Astrocyte of the spinal cord (primary cell): ENCODE measurements at regions not wholly inside any gene's neighbourhood (a gene's known extent, or its start where the extent isn't known, plus 50 kb on each side); places are given as distances from the start of the nearest gene placed in this dataset.
"Not testable (repeated sequence)": the region's sequence is repeated elsewhere in the genome, so short reads cannot be mapped to it uniquely, and the experiment has no call there.

Experiments used
- DNase-seq: peaks from one replicate; pipeline ENCODE4 v3.0.0; 2011; ENCODE audit warnings: low read depth, low spot score
- H3K4me3 ChIP-seq: 2 replicates; pipeline ENCODE4 v1.5.1; 2011; ENCODE audit warnings: low read depth, mild to moderate bottlenecking, low read length, moderate library complexity
- in situ Hi-C: cut with HindIII; loops from 2 replicates; pipeline ENCODE4 v1.10.0; 2017; ENCODE audit warnings: low sequenced_read_pairs
- TF ChIP-seq, protein P1 (sequence below): IDR thresholded peaks from 2 replicates; pipeline ENCODE4 v1.5.1; 2012; ENCODE audit warnings: low read depth, mild to moderate bottlenecking, low read length, inconsistent platforms

DNA sequence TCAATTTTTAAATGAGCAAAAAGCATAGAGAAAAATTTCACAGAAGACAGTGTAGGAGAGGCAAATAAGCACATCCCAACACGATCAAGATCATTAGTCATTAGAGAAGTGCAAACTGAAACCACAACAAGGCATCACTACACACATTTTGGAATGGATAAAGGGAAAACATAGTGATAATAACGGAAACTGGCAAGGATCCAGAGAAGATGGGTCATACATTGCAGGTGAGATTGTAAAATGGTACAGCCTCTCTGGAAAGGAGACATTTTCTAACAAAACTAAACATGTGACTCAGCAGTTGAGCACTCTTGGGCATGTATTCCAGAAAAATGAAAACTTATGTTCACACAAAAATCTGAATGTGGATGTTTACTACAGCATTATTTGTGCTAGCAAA, 98.3 kb upstream of the TMEM17 start:
- in situ Hi-C loops, result no loop called here
- no peak for DNase-seq
- no peak overlapping the region for H3K4me3 ChIP-seq
- TF ChIP-seq, protein P1, sequence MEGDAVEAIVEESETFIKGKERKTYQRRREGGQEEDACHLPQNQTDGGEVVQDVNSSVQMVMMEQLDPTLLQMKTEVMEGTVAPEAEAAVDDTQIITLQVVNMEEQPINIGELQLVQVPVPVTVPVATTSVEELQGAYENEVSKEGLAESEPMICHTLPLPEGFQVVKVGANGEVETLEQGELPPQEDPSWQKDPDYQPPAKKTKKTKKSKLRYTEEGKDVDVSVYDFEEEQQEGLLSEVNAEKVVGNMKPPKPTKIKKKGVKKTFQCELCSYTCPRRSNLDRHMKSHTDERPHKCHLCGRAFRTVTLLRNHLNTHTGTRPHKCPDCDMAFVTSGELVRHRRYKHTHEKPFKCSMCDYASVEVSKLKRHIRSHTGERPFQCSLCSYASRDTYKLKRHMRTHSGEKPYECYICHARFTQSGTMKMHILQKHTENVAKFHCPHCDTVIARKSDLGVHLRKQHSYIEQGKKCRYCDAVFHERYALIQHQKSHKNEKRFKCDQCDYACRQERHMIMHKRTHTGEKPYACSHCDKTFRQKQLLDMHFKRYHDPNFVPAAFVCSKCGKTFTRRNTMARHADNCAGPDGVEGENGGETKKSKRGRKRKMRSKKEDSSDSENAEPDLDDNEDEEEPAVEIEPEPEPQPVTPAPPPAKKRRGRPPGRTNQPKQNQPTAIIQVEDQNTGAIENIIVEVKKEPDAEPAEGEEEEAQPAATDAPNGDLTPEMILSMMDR, result no peak

DNA sequence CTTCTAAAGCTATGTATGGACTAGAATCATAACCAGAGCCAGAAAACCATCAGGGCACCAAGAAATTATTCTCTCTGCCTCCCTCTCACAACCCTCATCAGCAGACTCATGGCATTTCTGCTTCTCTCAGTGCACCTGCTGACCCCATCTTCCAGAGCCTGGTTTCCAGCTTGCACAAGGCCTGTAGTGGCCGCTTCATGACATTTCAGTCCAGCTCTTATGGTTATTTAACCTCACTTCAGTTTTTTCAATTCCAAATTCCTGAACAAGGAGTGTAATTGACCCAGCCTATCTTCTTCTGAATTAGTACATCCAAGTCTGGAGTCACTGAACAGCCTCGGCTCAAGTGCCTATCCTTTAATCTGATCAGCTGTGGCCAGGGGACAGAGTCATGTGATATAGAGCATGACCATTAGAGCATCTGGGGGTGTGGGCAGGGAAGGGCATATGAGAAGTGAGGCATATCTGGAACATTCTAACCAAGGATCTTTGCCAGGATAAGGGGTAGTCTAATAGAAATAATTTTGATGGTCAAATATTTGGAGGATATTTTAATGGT, 97.2 kb upstream of the TMEM17 start:
- no peak overlapping the region for H3K4me3 ChIP-seq
- DNase-seq, result no peak
- TF ChIP-seq, protein P1, result no peak
- in situ Hi-C loops, result no loop called here

DNA sequence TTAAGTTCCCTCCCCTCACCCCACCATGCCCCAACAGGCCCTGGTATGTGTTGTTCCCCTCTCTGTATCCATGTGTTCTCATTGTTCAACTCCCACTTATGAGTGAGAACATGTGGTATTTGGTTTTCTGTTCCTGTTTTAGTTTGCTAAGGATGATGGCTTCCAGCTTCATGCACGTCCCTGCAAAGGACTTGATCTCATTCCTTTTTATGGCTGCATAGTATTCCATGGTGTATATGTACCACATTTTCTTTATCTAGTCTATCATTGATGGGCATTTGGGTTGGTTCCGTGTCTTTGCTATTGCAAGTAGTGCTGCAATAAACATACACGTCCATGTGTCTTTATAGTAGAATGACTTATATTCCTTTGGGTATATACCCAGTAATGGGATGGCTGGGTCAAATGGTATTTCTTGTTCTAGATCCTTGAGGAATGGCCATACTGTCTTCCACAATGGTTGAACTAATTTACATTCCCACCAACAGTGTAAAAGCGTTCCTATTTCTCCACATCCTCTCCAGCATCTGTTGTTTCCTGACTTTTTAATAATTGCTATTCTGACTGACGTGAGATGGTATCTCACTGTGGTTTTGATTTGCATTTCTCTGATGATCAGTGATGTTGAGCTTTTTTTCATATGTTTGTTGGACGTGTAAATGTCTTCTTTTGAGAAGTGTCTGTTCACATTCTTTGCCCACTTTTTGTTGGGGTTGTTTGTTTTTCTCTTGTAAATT, 93.8 kb upstream of the TMEM17 start:
- H3K4me3 ChIP-seq, in situ Hi-C loops, DNase-seq: not testable (repeated sequence)

DNA sequence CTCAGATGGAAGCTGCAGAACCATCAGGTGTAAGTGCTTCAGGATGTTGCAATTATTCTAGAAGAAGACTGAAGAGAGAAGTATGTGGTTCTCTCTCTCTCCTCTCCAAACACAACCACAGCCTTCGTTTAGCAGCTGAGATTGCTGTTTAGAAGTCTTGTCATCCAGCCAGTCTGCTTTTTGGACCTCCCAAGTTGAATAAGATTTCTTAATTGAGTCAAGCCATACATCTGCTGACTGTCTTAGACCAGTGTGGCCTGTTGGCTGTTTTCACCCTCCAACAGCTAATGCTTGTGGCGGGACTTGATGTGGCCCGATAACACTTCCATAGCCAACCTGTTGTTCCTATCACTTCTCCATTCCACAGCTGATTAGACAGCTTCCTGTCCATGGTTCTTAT, 91.3 kb upstream of the TMEM17 start:
- TF ChIP-seq, protein P1, result no peak
- in situ Hi-C loops, result no loop called here
- no peak overlapping the region for H3K4me3 ChIP-seq
- peak; percentile 59 for DNase-seq

DNA sequence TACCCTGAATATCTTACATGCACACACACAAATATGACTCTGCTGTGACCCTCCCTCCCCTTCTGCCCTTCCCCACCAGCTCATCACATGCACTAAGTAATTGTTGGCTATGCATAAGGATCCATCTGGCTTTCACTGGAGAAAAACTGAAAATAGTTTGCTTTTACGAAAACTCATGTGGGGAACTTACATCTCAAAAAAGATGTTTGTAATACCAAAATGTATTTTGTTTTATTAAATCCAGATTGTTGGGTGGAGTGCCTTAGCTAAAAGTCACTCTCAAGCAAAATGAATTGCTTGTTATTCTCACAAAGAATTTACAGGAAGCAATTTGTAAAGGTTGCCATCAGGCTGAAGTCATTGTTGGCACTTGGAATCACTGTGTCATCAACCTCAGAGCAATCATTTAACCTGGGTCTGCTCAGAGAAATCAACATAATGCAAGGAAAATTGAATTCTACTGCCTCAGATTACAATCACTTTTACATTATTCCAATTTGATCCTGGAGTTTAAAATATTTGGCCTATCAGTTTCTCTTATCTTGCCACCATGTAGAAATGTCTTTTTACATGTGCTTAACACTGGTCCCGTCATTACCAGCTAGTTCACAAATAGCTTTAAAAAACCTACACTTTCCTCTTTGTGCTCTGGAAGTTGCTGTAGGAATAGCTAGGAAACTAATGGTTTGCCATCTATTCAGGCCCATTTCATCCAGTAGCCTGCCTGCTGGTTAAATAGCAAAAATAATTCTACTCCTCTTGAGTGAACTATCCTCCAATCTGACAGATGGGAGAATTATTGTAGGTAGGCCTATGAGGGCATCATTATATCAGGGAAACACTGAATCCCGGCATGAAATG, 90.3 kb upstream of the TMEM17 start:
- in situ Hi-C loops, result no loop called here
- TF ChIP-seq, protein P1, result no peak
- no peak overlapping the region for H3K4me3 ChIP-seq
- peak; percentile 80 for DNase-seq

DNA sequence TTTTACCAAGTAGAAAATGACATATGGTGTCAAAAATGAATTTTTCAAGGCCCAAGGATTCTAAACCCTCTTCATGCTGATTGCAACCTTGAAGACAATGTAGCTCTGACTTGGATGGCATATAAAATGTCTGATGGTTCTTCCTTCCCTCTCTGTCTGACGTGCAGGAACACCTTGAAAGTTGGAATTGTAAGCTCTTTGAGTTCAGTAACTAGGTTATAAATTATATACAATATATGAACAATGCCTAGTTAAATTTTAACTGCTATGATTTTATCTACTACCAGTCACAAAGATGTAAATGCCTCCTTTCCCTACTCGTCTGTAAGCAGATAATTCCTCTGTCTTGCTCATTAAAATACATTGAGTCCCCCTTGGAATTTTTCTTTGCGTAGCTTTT, 89.5 kb upstream of the TMEM17 start:
- TF ChIP-seq, protein P1, result no peak
- H3K4me3 ChIP-seq, result no peak overlapping the region
- no peak for DNase-seq
- in situ Hi-C loops, result no loop called here

DNA sequence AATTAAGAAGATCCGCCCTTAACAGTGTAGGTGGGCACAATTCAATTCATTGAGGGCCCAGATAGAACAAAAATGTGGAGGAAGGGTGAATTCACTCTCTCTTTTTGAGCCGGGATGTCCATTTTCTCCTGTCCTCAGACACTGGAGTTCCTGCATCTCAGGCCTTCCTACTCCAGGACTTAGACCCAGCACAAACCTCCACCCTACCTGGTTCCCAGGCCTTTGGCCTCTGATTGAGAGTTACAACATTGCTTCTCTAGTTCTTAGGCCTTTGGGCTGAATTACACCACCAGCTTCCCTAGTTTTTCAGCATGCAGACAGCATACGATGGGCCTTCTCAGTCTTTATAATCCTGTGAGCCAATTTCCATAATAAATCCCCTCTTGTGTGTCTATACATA, 87.8 kb upstream of the TMEM17 start:
- in situ Hi-C loops, result no loop called here

More for the DNA sequence above, 87.8 kb upstream of the TMEM17 start:
- no peak overlapping the region for H3K4me3 ChIP-seq
- DNase-seq, result no peak
- TF ChIP-seq, protein P1, result no peak
